OCI-LY7 (cell line): ENCODE measurements at regions not wholly inside any gene's neighbourhood (a gene's known extent, or its start where the extent isn't known, plus 50 kb on each side); places are given as distances from the start of the nearest gene placed in this dataset.

Source experiments
- CTCF ChIP-seq: fragments of 200-600 bp; sonication (generic); conservative IDR thresholded peaks from 2 replicates; pipeline ENCODE4 v1.5.1; 2014; ENCODE audit warnings: mild to moderate bottlenecking, antibody characterized with exemption, low read length, moderate library complexity, mixed read lengths
- EZH2phosphoT487 ChIP-seq: fragments of 200-600 bp; sonication (generic); IDR thresholded peaks from 2 replicates; pipeline ENCODE4 v1.6.1; 2018; ENCODE audit warnings: low read depth, borderline replicate concordance, mild to moderate bottlenecking, mixed run types, antibody characterized with exemption, low read length, moderate library complexity, mixed read lengths

- no peak for TF ChIP-seq CTCF
- no peak for TF ChIP-seq EZH2phosphoT487
Measured at GRCh38 chr10:35274498-35275060, 61.7 kb upstream of the CCNY start.
